GM12878 (cell line): ENCODE measurements at regions not wholly inside any gene's neighbourhood (a gene's known extent, or its start where the extent isn't known, plus 50 kb on each side); places are given as distances from the start of the nearest gene placed in this dataset.

Source experiments
- BACH1 ChIP-seq: fragments of 450-650 bp; IDR thresholded peaks from 2 replicates; pipeline ENCODE4 v1.6.1; 2017; ENCODE audit warnings: mild to moderate bottlenecking, borderline replicate concordance
- CBX3 ChIP-seq: fragments of 200-600 bp; sonication (generic); IDR thresholded peaks from 2 replicates; pipeline ENCODE4 v1.6.1; 2016; ENCODE audit warnings: low read depth, borderline replicate concordance
- CTCF ChIP-seq, 3 experiments: IDR thresholded peaks in 2 of 3; conservative IDR thresholded peaks in 1 of 3; 2 replicates each; pipeline ENCODE4 v1.5.1; 2011; ENCODE audit warnings: low read depth in 3 of 3, low read length in 3 of 3, mild to moderate bottlenecking in 3 of 3, control low read depth in 2 of 3, moderate library complexity in 2 of 3, inconsistent platforms in 1 of 3, mixed read lengths in 1 of 3; ENCODE audit not compliant: control insufficient read depth in 2 of 3, insufficient read depth in 1 of 3; ENCODE audit errors: extremely low read depth in 1 of 3
- EP300 ChIP-seq, 2 experiments: fragments of 150-350 bp in 1 of 2; IDR thresholded peaks; 2 replicates each; pipeline ENCODE4 v1.6.1; 2011 to 2012; ENCODE audit warnings: low read depth in 2 of 2, low read length in 2 of 2, borderline replicate concordance in 1 of 2, improper control_type of control experiment in 1 of 2, inconsistent platforms in 1 of 2; ENCODE audit not compliant: control insufficient read depth in 1 of 2
- GABPA ChIP-seq: IDR thresholded peaks from 2 replicates; pipeline ENCODE4 v1.6.1; 2014; ENCODE audit warnings: antibody characterized with exemption, low read depth, mild to moderate bottlenecking, inconsistent platforms
- MAX ChIP-seq: IDR thresholded peaks from 2 replicates; pipeline ENCODE4 v1.6.1; 2012; ENCODE audit warnings: low read depth, low read length, improper control_type of control experiment
- NFIC ChIP-seq: IDR thresholded peaks from 2 replicates; pipeline ENCODE4 v1.6.1; 2012; ENCODE audit warnings: low read depth, mild to moderate bottlenecking, inconsistent platforms, low read length, moderate library complexity
- NR2C2 ChIP-seq: IDR thresholded peaks from 2 replicates; pipeline ENCODE4 v1.6.1; 2011; ENCODE audit warnings: borderline replicate concordance, low read depth; ENCODE audit not compliant: control insufficient read depth, insufficient read length
- REST ChIP-seq: IDR thresholded peaks from 2 replicates; pipeline ENCODE4 v1.6.1; 2012; ENCODE audit warnings: mild to moderate bottlenecking, low read depth, low read length
- RFX5 ChIP-seq: IDR thresholded peaks from 2 replicates; pipeline ENCODE4 v1.6.1; 2011; ENCODE audit warnings: low read depth, low read length, improper control_type of control experiment
- ZBTB40 ChIP-seq: fragments of 450-650 bp; IDR thresholded peaks from 2 replicates; pipeline ENCODE4 v1.6.1; 2016; ENCODE audit warnings: mild to moderate bottlenecking, moderate library complexity, borderline replicate concordance

GRCh38 chr18:70457788-70458187 is 168.9 kb downstream of the SOCS6 start:
- TF ChIP-seq NFIC (no peak), CBX3 (no peak), NR2C2 (no peak), EP300 (IDR thresholded peaks at IDR 0.05; ENCODE audit: borderline replicate concordance in 1 of 2, control insufficient read depth in 1 of 2, low read depth in 2 of 2, low read length in 2 of 2) (no peak), GABPA (no peak), RFX5 (no peak), REST (no peak), CTCF (IDR thresholded peaks at IDR 0.05 in 2 of 3, conservative IDR thresholded peaks at IDR 0.05 in 1 of 3; ENCODE audit: control insufficient read depth in 2 of 3, extremely low read depth in 1 of 3, insufficient read depth in 1 of 3, low read depth in 3 of 3, low read length in 3 of 3) (no peak), BACH1 (no peak), MAX (no peak), ZBTB40 (no peak)
